ENCODE measurements at regions not wholly inside any gene's neighbourhood (a gene's known extent, or its start where the extent isn't known, plus 50 kb on each side); places are given as distances from the start of the nearest gene placed in this dataset.

GRCh38 chr1:222283147-222283768 lies 264.6 kb downstream of the HHIPL2 start:
- no peak for DNase-seq

GRCh38 chr1:222279591-222279990 lies 268.3 kb downstream of the HHIPL2 start:
- no peak for DNase-seq

- no peak for DNase-seq
These were observed 269.4 kb downstream of the HHIPL2 start for GRCh38 chr1:222278501-222278900.

GRCh38 chr1:222275729-222276465 lies 272.0 kb downstream of the HHIPL2 start:
- DNase-seq: no peak

- no peak for DNase-seq
These were observed 272.7 kb downstream of the HHIPL2 start for GRCh38 chr1:222275001-222275728.

GRCh38 chr1:222266223-222267196 lies 281.4 kb downstream of the HHIPL2 start:
- DNase-seq: peak; percentile 66

GRCh38 chr1:222263791-222264190 lies 284.1 kb downstream of the HHIPL2 start:
- no peak for DNase-seq

- DNase-seq: no peak
These were observed 290.9 kb downstream of the HHIPL2 start for GRCh38 chr1:222257027-222257426.

GRCh38 chr1:222256058-222256457 lies 291.8 kb downstream of the HHIPL2 start:
- no peak for DNase-seq

GRCh38 chr1:222252788-222253187 lies 295.1 kb downstream of the HHIPL2 start:
- DNase-seq: no peak

- DNase-seq: no peak
These were observed 296.1 kb downstream of the HHIPL2 start for GRCh38 chr1:222251847-222252246.

GRCh38 chr1:222250376-222250775 lies 297.5 kb downstream of the HHIPL2 start:
- DNase-seq: no peak

- DNase-seq: no peak
These were observed 300.0 kb downstream of the HHIPL2 start for GRCh38 chr1:222247811-222248310.

GRCh38 chr1:222247081-222247480 lies 300.8 kb downstream of the HHIPL2 start:
- no peak for DNase-seq

- DNase-seq: no peak
These were observed 304.0 kb downstream of the HHIPL2 start for GRCh38 chr1:222243902-222244301.

GRCh38 chr1:222242492-222242891 lies 305.4 kb downstream of the HHIPL2 start:
- DNase-seq: no peak

GRCh38 chr1:222241410-222241809 lies 306.5 kb downstream of the HHIPL2 start:
- DNase-seq: no peak

GRCh38 chr1:222240536-222241181 lies 307.2 kb downstream of the HHIPL2 start:
- peak; percentile 29 for DNase-seq

GRCh38 chr1:222239130-222239529 lies 308.8 kb downstream of the HHIPL2 start:
- DNase-seq: no peak

- DNase-seq: no peak
These were observed 313.6 kb downstream of the HHIPL2 start for GRCh38 chr1:222234351-222234750.

- no peak for DNase-seq
These were observed 314.3 kb downstream of the HHIPL2 start for GRCh38 chr1:222233444-222234158.

All from hematopoietic multipotent progenitor cell treated with erythropoietin and hydrocortisone succinate and interleukin-3 and kit ligand, for 6 days (in vitro differentiated cells).